ENCODE measurements at regions not wholly inside any gene's neighbourhood (a gene's known extent, or its start where the extent isn't known, plus 50 kb on each side); places are given as distances from the start of the nearest gene placed in this dataset.
"Not testable (repeated sequence)": the region's sequence is repeated elsewhere in the genome, so short reads cannot be mapped to it uniquely, and the experiment has no call there.

GRCh38 chr19:27858981-27859581, 1353.9 kb downstream of the UQCRFS1 start:
- DNase-seq (ENCODE audit: extremely low read depth, low read depth), result no peak
- TF ChIP-seq CTCF (IDR thresholded peaks at IDR 0.05; ENCODE audit: low read depth, low read length, missing control alignments), result no peak
- no peak overlapping the region for H3K4me3 ChIP-seq (replicated peaks; ENCODE audit: low read depth, low read length)

- not testable (repeated sequence) for H3K4me3 ChIP-seq (replicated peaks; ENCODE audit: low read depth, low read length); DNase-seq (ENCODE audit: extremely low read depth, low read depth)
Observed at GRCh38 chr19:27852931-27853330, 1360.0 kb downstream of the UQCRFS1 start.

- TF ChIP-seq CTCF (IDR thresholded peaks at IDR 0.05; ENCODE audit: low read depth, low read length, missing control alignments), result no peak
- no peak for DNase-seq (ENCODE audit: extremely low read depth, low read depth)
- no peak overlapping the region for H3K4me3 ChIP-seq (replicated peaks; ENCODE audit: low read depth, low read length)
Observed at GRCh38 chr19:27851543-27852060, 1361.3 kb downstream of the UQCRFS1 start.

GRCh38 chr19:27851002-27851481, 1361.9 kb downstream of the UQCRFS1 start:
- DNase-seq (ENCODE audit: extremely low read depth, low read depth), result no peak
- H3K4me3 ChIP-seq (replicated peaks; ENCODE audit: low read depth, low read length), result no peak overlapping the region
- no peak for TF ChIP-seq CTCF (IDR thresholded peaks at IDR 0.05; ENCODE audit: low read depth, low read length, missing control alignments)

- TF ChIP-seq CTCF (IDR thresholded peaks at IDR 0.05; ENCODE audit: low read depth, low read length, missing control alignments), result no peak
- no peak for DNase-seq (ENCODE audit: extremely low read depth, low read depth)
- H3K4me3 ChIP-seq (replicated peaks; ENCODE audit: low read depth, low read length), result no peak overlapping the region
Observed at GRCh38 chr19:27846944-27847343, 1366.0 kb downstream of the UQCRFS1 start.

GRCh38 chr19:27844261-27844660, 1368.7 kb downstream of the UQCRFS1 start:
- no peak for TF ChIP-seq CTCF (IDR thresholded peaks at IDR 0.05; ENCODE audit: low read depth, low read length, missing control alignments)
- no peak overlapping the region for H3K4me3 ChIP-seq (replicated peaks; ENCODE audit: low read depth, low read length)
- no peak for DNase-seq (ENCODE audit: extremely low read depth, low read depth)

GRCh38 chr19:27843861-27844260, 1369.1 kb downstream of the UQCRFS1 start:
- H3K4me3 ChIP-seq (replicated peaks; ENCODE audit: low read depth, low read length), result no peak overlapping the region
- TF ChIP-seq CTCF (IDR thresholded peaks at IDR 0.05; ENCODE audit: low read depth, low read length, missing control alignments), result no peak
- DNase-seq (ENCODE audit: extremely low read depth, low read depth), result no peak
